Body of pancreas (tissue), 4 donors: ENCODE measurements at regions not wholly inside any gene's neighbourhood (a gene's known extent, or its start where the extent isn't known, plus 50 kb on each side); places are given as distances from the start of the nearest gene placed in this dataset.

ENCODE experiments used
- POLR2A ChIP-seq, 3 donors: fragments of 450-650 bp; IDR thresholded peaks; one replicate each; pipeline ENCODE4 v1.6.1; 2016; ENCODE audit warnings: antibody characterized with exemption in 3 of 3, mild to moderate bottlenecking in 2 of 3
- TF ChIP-seq, protein P1 (sequence below), 7 experiments: fragments of 450-650 bp in 4 of 7; fragments of 200-600 bp in 3 of 7; sonication (generic) in 3 of 7; IDR thresholded peaks; one replicate each; pipeline ENCODE4 v1.5.1; 2016 to 2019; ENCODE audit warnings: antibody characterized with exemption in 7 of 7

GRCh38 chr2:78237704-78238103 lies 715.5 kb upstream of the LRRTM4 start:
- TF ChIP-seq, protein P1, sequence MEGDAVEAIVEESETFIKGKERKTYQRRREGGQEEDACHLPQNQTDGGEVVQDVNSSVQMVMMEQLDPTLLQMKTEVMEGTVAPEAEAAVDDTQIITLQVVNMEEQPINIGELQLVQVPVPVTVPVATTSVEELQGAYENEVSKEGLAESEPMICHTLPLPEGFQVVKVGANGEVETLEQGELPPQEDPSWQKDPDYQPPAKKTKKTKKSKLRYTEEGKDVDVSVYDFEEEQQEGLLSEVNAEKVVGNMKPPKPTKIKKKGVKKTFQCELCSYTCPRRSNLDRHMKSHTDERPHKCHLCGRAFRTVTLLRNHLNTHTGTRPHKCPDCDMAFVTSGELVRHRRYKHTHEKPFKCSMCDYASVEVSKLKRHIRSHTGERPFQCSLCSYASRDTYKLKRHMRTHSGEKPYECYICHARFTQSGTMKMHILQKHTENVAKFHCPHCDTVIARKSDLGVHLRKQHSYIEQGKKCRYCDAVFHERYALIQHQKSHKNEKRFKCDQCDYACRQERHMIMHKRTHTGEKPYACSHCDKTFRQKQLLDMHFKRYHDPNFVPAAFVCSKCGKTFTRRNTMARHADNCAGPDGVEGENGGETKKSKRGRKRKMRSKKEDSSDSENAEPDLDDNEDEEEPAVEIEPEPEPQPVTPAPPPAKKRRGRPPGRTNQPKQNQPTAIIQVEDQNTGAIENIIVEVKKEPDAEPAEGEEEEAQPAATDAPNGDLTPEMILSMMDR (IDR thresholded peaks at IDR 0.05) = no peak
- no peak for TF ChIP-seq POLR2A (IDR thresholded peaks at IDR 0.05)
